Liver (tissue), 3 donors: ENCODE measurements at regions not wholly inside any gene's neighbourhood (a gene's known extent, or its start where the extent isn't known, plus 50 kb on each side); places are given as distances from the start of the nearest gene placed in this dataset.

Experiments
- FOXA1 ChIP-seq: IDR thresholded peaks from 2 replicates; pipeline ENCODE4 v1.6.1; 2016; ENCODE audit warnings: antibody characterized with exemption
- GABPA ChIP-seq, 2 donors: IDR thresholded peaks in 1 of 2; conservative IDR thresholded peaks in 1 of 2; 2 replicates each; pipeline ENCODE4 v1.6.1; 2016; ENCODE audit warnings: antibody characterized with exemption in 2 of 2, mild to moderate bottlenecking in 1 of 2, moderate library complexity in 1 of 2
- JUND ChIP-seq, 2 donors: IDR thresholded peaks; 2 replicates each; pipeline ENCODE4 v1.6.1; 2016; ENCODE audit warnings: antibody characterized with exemption in 2 of 2
- NR2F2 ChIP-seq: IDR thresholded peaks from 2 replicates; pipeline ENCODE4 v1.6.1; 2016; ENCODE audit warnings: antibody characterized with exemption
- RAD21 ChIP-seq, 2 donors: IDR thresholded peaks; 2 replicates each; pipeline ENCODE4 v1.6.1; 2016; ENCODE audit warnings: antibody characterized with exemption in 2 of 2, mild to moderate bottlenecking in 2 of 2
- SP1 ChIP-seq: IDR thresholded peaks from 2 replicates; pipeline ENCODE4 v1.6.1; 2018; ENCODE audit warnings: antibody characterized with exemption, mild to moderate bottlenecking
- TAF1 ChIP-seq: conservative IDR thresholded peaks from 2 replicates; pipeline ENCODE4 v1.6.1; 2016; ENCODE audit warnings: antibody characterized with exemption, mild to moderate bottlenecking
- TF ChIP-seq, protein P1 (sequence below): fragments of 150-350 bp; IDR thresholded peaks from 2 replicates; pipeline ENCODE4 v1.5.1; 2017; ENCODE audit warnings: improper control_type of control experiment, low read depth, low read length; ENCODE audit not compliant: missing input control
- TF ChIP-seq, protein P2 (sequence below): IDR thresholded peaks from 2 replicates; pipeline ENCODE4 v1.6.1; 2016; ENCODE audit warnings: antibody characterized with exemption, mild to moderate bottlenecking
- TF ChIP-seq, protein P3 (sequence below): IDR thresholded peaks from 2 replicates; pipeline ENCODE4 v1.6.1; 2016; ENCODE audit warnings: antibody characterized with exemption
- donor health status: healthy.
- donor health status: healthy.

DNA sequence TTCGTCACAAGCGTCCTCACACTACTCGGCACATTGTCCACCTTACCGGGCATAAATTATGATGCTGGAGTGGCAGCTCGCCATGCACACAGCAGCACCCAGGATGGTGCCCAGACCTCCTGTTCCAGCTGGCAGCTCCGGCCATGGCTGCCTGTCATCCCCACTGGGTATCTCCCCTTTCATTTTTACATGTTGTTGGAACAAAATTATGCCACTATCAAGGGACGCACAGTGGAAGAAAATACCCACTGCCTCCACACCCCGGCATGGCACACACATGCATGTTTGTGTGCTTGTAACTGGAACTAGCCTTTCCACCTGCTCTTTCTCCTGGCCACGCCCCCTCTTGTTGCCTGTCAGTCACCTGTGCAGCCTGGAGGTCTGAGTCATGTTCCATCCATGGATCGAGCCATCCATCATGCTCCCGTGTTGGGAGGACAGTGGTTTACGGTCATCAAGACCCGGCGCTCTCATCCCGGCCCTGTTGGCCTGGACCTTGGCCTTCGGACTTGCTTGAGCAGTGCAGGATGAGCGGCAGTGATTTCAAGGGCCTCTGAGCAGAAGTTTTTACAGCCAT is 1069.6 kb downstream of the BRD1 start:
- TF ChIP-seq, protein P1, sequence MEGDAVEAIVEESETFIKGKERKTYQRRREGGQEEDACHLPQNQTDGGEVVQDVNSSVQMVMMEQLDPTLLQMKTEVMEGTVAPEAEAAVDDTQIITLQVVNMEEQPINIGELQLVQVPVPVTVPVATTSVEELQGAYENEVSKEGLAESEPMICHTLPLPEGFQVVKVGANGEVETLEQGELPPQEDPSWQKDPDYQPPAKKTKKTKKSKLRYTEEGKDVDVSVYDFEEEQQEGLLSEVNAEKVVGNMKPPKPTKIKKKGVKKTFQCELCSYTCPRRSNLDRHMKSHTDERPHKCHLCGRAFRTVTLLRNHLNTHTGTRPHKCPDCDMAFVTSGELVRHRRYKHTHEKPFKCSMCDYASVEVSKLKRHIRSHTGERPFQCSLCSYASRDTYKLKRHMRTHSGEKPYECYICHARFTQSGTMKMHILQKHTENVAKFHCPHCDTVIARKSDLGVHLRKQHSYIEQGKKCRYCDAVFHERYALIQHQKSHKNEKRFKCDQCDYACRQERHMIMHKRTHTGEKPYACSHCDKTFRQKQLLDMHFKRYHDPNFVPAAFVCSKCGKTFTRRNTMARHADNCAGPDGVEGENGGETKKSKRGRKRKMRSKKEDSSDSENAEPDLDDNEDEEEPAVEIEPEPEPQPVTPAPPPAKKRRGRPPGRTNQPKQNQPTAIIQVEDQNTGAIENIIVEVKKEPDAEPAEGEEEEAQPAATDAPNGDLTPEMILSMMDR = no peak
- TF ChIP-seq FOXA1 (no peak), JUND (IDR thresholded peaks at IDR 0.05) (no peak), RAD21 (IDR thresholded peaks at IDR 0.05) (no peak), TAF1 (no peak), GABPA (IDR thresholded peaks at IDR 0.05 in 1 of 2, conservative IDR thresholded peaks at IDR 0.05 in 1 of 2) (no peak), SP1 (no peak), NR2F2 (no peak)
- TF ChIP-seq, protein P2, sequence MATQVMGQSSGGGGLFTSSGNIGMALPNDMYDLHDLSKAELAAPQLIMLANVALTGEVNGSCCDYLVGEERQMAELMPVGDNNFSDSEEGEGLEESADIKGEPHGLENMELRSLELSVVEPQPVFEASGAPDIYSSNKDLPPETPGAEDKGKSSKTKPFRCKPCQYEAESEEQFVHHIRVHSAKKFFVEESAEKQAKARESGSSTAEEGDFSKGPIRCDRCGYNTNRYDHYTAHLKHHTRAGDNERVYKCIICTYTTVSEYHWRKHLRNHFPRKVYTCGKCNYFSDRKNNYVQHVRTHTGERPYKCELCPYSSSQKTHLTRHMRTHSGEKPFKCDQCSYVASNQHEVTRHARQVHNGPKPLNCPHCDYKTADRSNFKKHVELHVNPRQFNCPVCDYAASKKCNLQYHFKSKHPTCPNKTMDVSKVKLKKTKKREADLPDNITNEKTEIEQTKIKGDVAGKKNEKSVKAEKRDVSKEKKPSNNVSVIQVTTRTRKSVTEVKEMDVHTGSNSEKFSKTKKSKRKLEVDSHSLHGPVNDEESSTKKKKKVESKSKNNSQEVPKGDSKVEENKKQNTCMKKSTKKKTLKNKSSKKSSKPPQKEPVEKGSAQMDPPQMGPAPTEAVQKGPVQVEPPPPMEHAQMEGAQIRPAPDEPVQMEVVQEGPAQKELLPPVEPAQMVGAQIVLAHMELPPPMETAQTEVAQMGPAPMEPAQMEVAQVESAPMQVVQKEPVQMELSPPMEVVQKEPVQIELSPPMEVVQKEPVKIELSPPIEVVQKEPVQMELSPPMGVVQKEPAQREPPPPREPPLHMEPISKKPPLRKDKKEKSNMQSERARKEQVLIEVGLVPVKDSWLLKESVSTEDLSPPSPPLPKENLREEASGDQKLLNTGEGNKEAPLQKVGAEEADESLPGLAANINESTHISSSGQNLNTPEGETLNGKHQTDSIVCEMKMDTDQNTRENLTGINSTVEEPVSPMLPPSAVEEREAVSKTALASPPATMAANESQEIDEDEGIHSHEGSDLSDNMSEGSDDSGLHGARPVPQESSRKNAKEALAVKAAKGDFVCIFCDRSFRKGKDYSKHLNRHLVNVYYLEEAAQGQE = no peak
- TF ChIP-seq, protein P3, sequence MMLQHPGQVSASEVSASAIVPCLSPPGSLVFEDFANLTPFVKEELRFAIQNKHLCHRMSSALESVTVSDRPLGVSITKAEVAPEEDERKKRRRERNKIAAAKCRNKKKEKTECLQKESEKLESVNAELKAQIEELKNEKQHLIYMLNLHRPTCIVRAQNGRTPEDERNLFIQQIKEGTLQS = no peak
